Breast epithelium (tissue), 3 donors: ENCODE measurements at regions not wholly inside any gene's neighbourhood (a gene's known extent, or its start where the extent isn't known, plus 50 kb on each side); places are given as distances from the start of the nearest gene placed in this dataset.

ENCODE experiments used
- CTCF ChIP-seq, 3 donors: fragments of 450-650 bp; IDR thresholded peaks; one replicate each; pipeline ENCODE4 v1.5.1; 2016 to 2017; ENCODE audit warnings: antibody characterized with exemption in 3 of 3, mild to moderate bottlenecking in 3 of 3, moderate library complexity in 3 of 3
- POLR2A ChIP-seq: fragments of 450-650 bp; IDR thresholded peaks from one replicate; pipeline ENCODE4 v1.6.1; 2016; ENCODE audit warnings: antibody characterized with exemption, mild to moderate bottlenecking, moderate library complexity

GRCh38 chr12:62998454-62998853 lies 63.5 kb upstream of the PPM1H start:
- TF ChIP-seq CTCF (IDR thresholded peaks at IDR 0.05) (no peak), POLR2A (no peak)
